ENCODE measurements at regions not wholly inside any gene's neighbourhood (a gene's known extent, or its start where the extent isn't known, plus 50 kb on each side); places are given as distances from the start of the nearest gene placed in this dataset.

- Histone ChIP-seq H3K27ac (ENCODE audit: low read length) (no peak overlapping the region), H3K4me3 (ENCODE audit: low read length) (no peak overlapping the region), H3K9me3 (ENCODE audit: low read length) (no peaks in the 10 kb centered on the region), H3K9ac (ENCODE audit: low read length) (no peak overlapping the region), H3K27me3 (ENCODE audit: low read length) (no peaks in the 10 kb centered on the region), H3K9me2 (replicated peaks; ENCODE audit: low read length) (no peaks in the 10 kb centered on the region), H2AFZ (ENCODE audit: low read length) (no peak overlapping the region), H4K20me1 (ENCODE audit: low read length) (no peaks in the 10 kb centered on the region), H3K79me2 (ENCODE audit: low read length) (no peaks in the 10 kb centered on the region), H3K4me1 (ENCODE audit: insufficient read depth, low read length) (peaks cover 5% of the 10 kb centered on the region; the same call in 1 of the 2 replicates), H3F3A (ENCODE audit: low read length, unreplicated experiment) (no peaks in the 10 kb centered on the region), H3K36me3 (ENCODE audit: low read depth, low read length) (no peaks in the 10 kb centered on the region), H3K4me2 (ENCODE audit: low read length) (no peak overlapping the region)
- intact Hi-C loops (cut with micrococcal nuclease), result no loop called here
- no peak for TF ChIP-seq EZH2 (IDR thresholded peaks at IDR 0.05; ENCODE audit: low read length, unreplicated experiment)
- TF ChIP-seq EZH2phosphoT487 (IDR thresholded peaks at IDR 0.05; ENCODE audit: borderline replicate concordance, low read length), result no peak
- no peak for TF ChIP-seq CTCF (conservative IDR thresholded peaks at IDR 0.05; ENCODE audit: low read depth, low read length)
- CTCF ChIA-PET, result no interaction called here
- no peak for DNase-seq
- POLR2A ChIA-PET (ENCODE audit: unreplicated experiment), result no interaction called here
- BruUV-seq (replicated peaks), result no TSS peak
- no peak for ATAC-seq
These were observed 579.2 kb upstream of the ZNF608 start for GRCh38 chr5:125325488-125326149.

GRCh38 chr5:125326150-125326510, 579.7 kb upstream of the ZNF608 start:
- CTCF ChIA-PET, result no interaction called here
- H3K9me2 ChIP-seq (replicated peaks; ENCODE audit: low read length), result no peaks in the 10 kb centered on the region
- ATAC-seq (peak; percentile 48; the same call in 1 of the 2 replicates), DNase-seq (peak; percentile 52)
- H3K27me3 ChIP-seq (ENCODE audit: low read length), result no peaks in the 10 kb centered on the region
- no TSS peak for BruUV-seq (replicated peaks)
- no peaks in the 10 kb centered on the region for H3K9me3 ChIP-seq (ENCODE audit: low read length)
- no peak overlapping the region for H3K9ac ChIP-seq (ENCODE audit: low read length)
- no peak overlapping the region for H3K4me3 ChIP-seq (ENCODE audit: low read length)
- TF ChIP-seq CTCF (conservative IDR thresholded peaks at IDR 0.05; ENCODE audit: low read depth, low read length), result no peak
- TF ChIP-seq EZH2 (IDR thresholded peaks at IDR 0.05; ENCODE audit: low read length, unreplicated experiment), result no peak
- TF ChIP-seq EZH2phosphoT487 (IDR thresholded peaks at IDR 0.05; ENCODE audit: borderline replicate concordance, low read length), result no peak
- intact Hi-C loops (cut with micrococcal nuclease), result no loop called here
- H3F3A ChIP-seq (ENCODE audit: low read length, unreplicated experiment), result no peaks in the 10 kb centered on the region
- H3K27ac ChIP-seq (ENCODE audit: low read length), result no peak overlapping the region
- peaks cover 5% of the 10 kb centered on the region; the same call in 1 of the 2 replicates for H3K4me1 ChIP-seq (ENCODE audit: insufficient read depth, low read length)
- no peak overlapping the region for H2AFZ ChIP-seq (ENCODE audit: low read length)
- H3K4me2 ChIP-seq (ENCODE audit: low read length), result no peak overlapping the region
- H3K79me2 ChIP-seq (ENCODE audit: low read length), result no peaks in the 10 kb centered on the region
- H4K20me1 ChIP-seq (ENCODE audit: low read length), result no peaks in the 10 kb centered on the region
- POLR2A ChIA-PET (ENCODE audit: unreplicated experiment), result interaction anchor here (0.6 kb wide), 1 partner anchor 336 kb away, joined by 4 read pairs; no protein-coding TSS in a partner anchor
- H3K36me3 ChIP-seq (ENCODE audit: low read depth, low read length), result no peaks in the 10 kb centered on the region

GRCh38 chr5:125327676-125328075, 581.2 kb upstream of the ZNF608 start:
- H3K27ac ChIP-seq (ENCODE audit: low read length), result no peak overlapping the region
- no peaks in the 10 kb centered on the region for H3K9me2 ChIP-seq (replicated peaks; ENCODE audit: low read length)
- H3K79me2 ChIP-seq (ENCODE audit: low read length), result no peaks in the 10 kb centered on the region
- ChIA-PET POLR2A (ENCODE audit: unreplicated experiment) (no interaction called here), CTCF (no interaction called here)
- intact Hi-C loops (cut with micrococcal nuclease), result no loop called here
- H3K36me3 ChIP-seq (ENCODE audit: low read depth, low read length), result no peaks in the 10 kb centered on the region
- H2AFZ ChIP-seq (ENCODE audit: low read length), result no peak overlapping the region
- no peaks in the 10 kb centered on the region for H4K20me1 ChIP-seq (ENCODE audit: low read length)
- BruUV-seq (replicated peaks), result no TSS peak
- no peak for DNase-seq
- H3K9me3 ChIP-seq (ENCODE audit: low read length), result no peaks in the 10 kb centered on the region
- H3K9ac ChIP-seq (ENCODE audit: low read length), result no peak overlapping the region
- H3K4me3 ChIP-seq (ENCODE audit: low read length), result no peak overlapping the region
- H3F3A ChIP-seq (ENCODE audit: low read length, unreplicated experiment), result no peaks in the 10 kb centered on the region
- peaks cover 5% of the 10 kb centered on the region; the same call in 1 of the 2 replicates for H3K4me1 ChIP-seq (ENCODE audit: insufficient read depth, low read length)
- no peak for TF ChIP-seq CTCF (conservative IDR thresholded peaks at IDR 0.05; ENCODE audit: low read depth, low read length)
- TF ChIP-seq EZH2 (IDR thresholded peaks at IDR 0.05; ENCODE audit: low read length, unreplicated experiment), result no peak
- no peak for TF ChIP-seq EZH2phosphoT487 (IDR thresholded peaks at IDR 0.05; ENCODE audit: borderline replicate concordance, low read length)
- ATAC-seq, result no peak
- H3K27me3 ChIP-seq (ENCODE audit: low read length), result no peaks in the 10 kb centered on the region
- H3K4me2 ChIP-seq (ENCODE audit: low read length), result no peak overlapping the region
